Endothelial cell of umbilical vein (primary cell): ENCODE measurements at regions not wholly inside any gene's neighbourhood (a gene's known extent, or its start where the extent isn't known, plus 50 kb on each side); places are given as distances from the start of the nearest gene placed in this dataset.

Experiments
- BruUV-seq: library from RNA; stranded (reverse); fragments of 400-500 nt; replicated peaks from 2 replicates; lab custom pipeline; 2021; lab: Mats Ljungman, UMichigan
- CTCF ChIA-PET: fragments of 300-600, 350-600 bp; sonication (Branson Sonifier 250); formaldehyde crosslinking; loops from one replicate; lab custom pipeline; 2021; ENCODE audit warnings: antibody characterized with exemption, inconsistent platforms; lab: Charles Lee
- POLR2A ChIA-PET: fragments of 300-600, 350-600 bp; sonication (Branson Sonifier 250); formaldehyde crosslinking; loops from one replicate; lab custom pipeline; 2021; ENCODE audit warnings: antibody characterized with exemption, inconsistent platforms; lab: Charles Lee
- DNase-seq: peaks from one replicate; pipeline ENCODE4 v3.0.0-alpha.2; 2011; ENCODE audit warnings: low read depth, low spot score
- FAIRE-seq: peaks from 2 replicates; lab custom pipeline; 2011; peaks lifted over from hg19 to GRCh38; lab: Jason Lieb, UNC
- H2AFZ ChIP-seq: 2 replicates; pipeline ENCODE4 v1.6.0; 2012; ENCODE audit warnings: low read depth, low read length, control low read depth, inconsistent platforms
- H3K27ac ChIP-seq: 2 replicates; pipeline ENCODE4 v1.5.1; 2011; ENCODE audit warnings: low read depth, mild to moderate bottlenecking, control low read depth, low read length, moderate library complexity; ENCODE audit not compliant: insufficient read depth
- H3K27me3 ChIP-seq, 2 experiments: 2 replicates each; pipeline versions ENCODE4 v1.6.0 to v1.6.1; 2011; ENCODE audit warnings: low read length in 2 of 2, mixed read lengths in 1 of 2; ENCODE audit not compliant: control insufficient read depth in 2 of 2, insufficient read depth in 2 of 2
- H3K36me3 ChIP-seq, 2 experiments: 2 replicates in 1 of 2; 3 replicates in 1 of 2; pipeline ENCODE4 v1.5.1; 2011; ENCODE audit warnings: low read length in 2 of 2, mild to moderate bottlenecking in 1 of 2, moderate library complexity in 1 of 2; ENCODE audit not compliant: control insufficient read depth in 2 of 2, insufficient read depth in 2 of 2; ENCODE audit errors: extremely low read depth in 1 of 2
- H3K4me1 ChIP-seq: 3 replicates; pipeline ENCODE4 v1.5.1; 2011; ENCODE audit warnings: mild to moderate bottlenecking, low read length; ENCODE audit not compliant: control insufficient read depth, insufficient read depth; ENCODE audit errors: extremely low read depth
- H3K4me2 ChIP-seq: 2 replicates; pipeline ENCODE4 v1.6.1; 2011; ENCODE audit warnings: low read length, control low read depth, mixed read lengths; ENCODE audit not compliant: insufficient read depth
- H3K4me3 ChIP-seq, 3 experiments: fragments of 200-600 bp in 1 of 3; sonication (generic), shearing (Covaris generic) in 1 of 3; replicated peaks in 1 of 3; 2 replicates each; pipeline ENCODE4 v1.5.1; 2011 to 2016; ENCODE audit warnings: control low read depth in 3 of 3, low read length in 3 of 3, mild to moderate bottlenecking in 2 of 3, inconsistent platforms in 1 of 3, low read depth in 1 of 3, moderate library complexity in 1 of 3; ENCODE audit not compliant: insufficient read depth in 1 of 3
- H3K79me2 ChIP-seq: 2 replicates; pipeline ENCODE4 v1.6.0; 2012; ENCODE audit warnings: low read length, inconsistent platforms; ENCODE audit not compliant: control insufficient read depth, insufficient read depth
- H3K9ac ChIP-seq: replicated peaks from 2 replicates; pipeline ENCODE3; 2011; ENCODE audit warnings: low read length, control low read depth; ENCODE audit not compliant: insufficient read depth; ENCODE audit errors: extremely low read depth
- H3K9me1 ChIP-seq: replicated peaks from 3 replicates; pipeline ENCODE4 v1.6.0; 2011; ENCODE audit warnings: mild to moderate bottlenecking, low read length; ENCODE audit not compliant: control insufficient read depth, insufficient read depth; ENCODE audit errors: extremely low read depth
- H3K9me3 ChIP-seq: replicated peaks from 2 replicates; pipeline ENCODE4 v1.5.1; 2012; ENCODE audit warnings: low read length, inconsistent platforms; ENCODE audit not compliant: control insufficient read depth, insufficient read depth
- H4K20me1 ChIP-seq: replicated peaks from 2 replicates; pipeline ENCODE3; 2011; ENCODE audit warnings: mild to moderate bottlenecking, low read length; ENCODE audit not compliant: control insufficient read depth, insufficient read depth; ENCODE audit errors: extremely low read depth
- FOS ChIP-seq: IDR thresholded peaks from 2 replicates; pipeline ENCODE4 v1.6.1; 2011; ENCODE audit warnings: mild to moderate bottlenecking, low read length, moderate library complexity, borderline replicate concordance; ENCODE audit not compliant: insufficient read depth
- POLR2A ChIP-seq: IDR thresholded peaks from 2 replicates; pipeline ENCODE4 v1.6.1; 2012; ENCODE audit warnings: low read depth, mild to moderate bottlenecking, control low read depth, low read length
- POLR2AphosphoS5 ChIP-seq: IDR thresholded peaks from 2 replicates; pipeline ENCODE4 v1.6.1; 2012; ENCODE audit warnings: low read depth, mild to moderate bottlenecking, control low read depth, low read length, moderate library complexity; ENCODE audit not compliant: insufficient read depth
- dilution Hi-C: fragments of 300-500 bp; cut with MboI; formaldehyde crosslinking; loops from one replicate; pipeline ENCODE4 v1.15.0; 2019; ENCODE audit warnings: low sequenced_read_pairs; ENCODE audit not compliant: extremely low pct_ligation_motif_present
- intact Hi-C: fragments of 100-400 bp; cut with micrococcal nuclease; formaldehyde crosslinking; loops from one replicate; pipeline ENCODE4 v1.10.0; 2022

DNA sequence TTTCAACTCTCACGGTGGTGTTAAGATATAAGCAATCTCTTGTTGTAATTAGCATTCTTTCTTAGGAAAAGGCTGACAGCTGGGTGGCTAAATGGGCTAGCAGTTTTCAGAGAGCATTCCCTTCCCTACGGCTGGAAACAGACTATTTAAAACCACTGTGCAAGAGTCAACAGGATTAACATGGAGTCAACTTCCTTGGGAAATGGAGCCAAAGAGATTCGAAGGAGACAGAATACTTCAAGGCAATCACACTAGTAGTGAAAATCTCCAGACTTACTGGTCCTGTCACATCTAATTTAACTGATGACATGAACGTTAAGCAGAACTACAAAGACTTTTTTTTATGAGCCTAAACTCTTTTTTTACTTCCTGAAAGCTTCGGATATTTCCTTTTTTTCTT is 453.3 kb upstream of the ITGA1 start:
- no TSS peak for BruUV-seq
- Histone ChIP-seq H3K9me3 (no peaks in the 10 kb centered on the region), H2AFZ (no peak overlapping the region), H3K36me3 (no peaks in the 10 kb centered on the region), H3K27me3 (no peaks in the 10 kb centered on the region), H4K20me1 (no peaks in the 10 kb centered on the region), H3K9ac (no peak overlapping the region), H3K4me1 (no peaks in the 10 kb centered on the region), H3K4me3 (no peak overlapping the region), H3K4me2 (no peak overlapping the region), H3K27ac (no peak overlapping the region), H3K9me1 (no peaks in the 10 kb centered on the region), H3K79me2 (no peaks in the 10 kb centered on the region)
- intact Hi-C loops: no loop called here
- no peak for TF ChIP-seq FOS
- dilution Hi-C loops: no loop called here
- ChIA-PET CTCF (no interaction called here), POLR2A (no interaction called here)
- FAIRE-seq: no peak
- DNase-seq: no peak

DNA sequence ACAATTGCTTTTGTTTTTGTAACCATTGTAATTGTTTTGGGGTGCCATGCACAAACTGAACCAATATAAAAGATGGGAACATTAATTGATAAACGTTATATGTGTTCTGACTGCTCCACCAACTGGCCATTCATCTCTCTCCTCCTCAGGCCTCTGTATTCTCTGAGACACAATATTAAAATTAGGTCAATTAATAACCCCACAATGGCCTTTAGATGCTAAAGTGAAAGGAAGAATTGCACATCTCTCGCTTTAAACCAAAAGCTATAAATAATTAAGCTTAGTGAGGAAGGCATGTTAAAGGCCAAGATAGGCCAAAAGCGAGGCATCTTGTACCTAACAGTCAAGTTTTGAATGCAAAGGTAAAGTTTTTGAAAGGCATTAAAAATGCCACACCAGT is 448.4 kb upstream of the ITGA1 start:
- Histone ChIP-seq H3K4me3 (no peak overlapping the region), H3K4me2 (no peak overlapping the region), H3K27ac (no peak overlapping the region), H3K27me3 (no peaks in the 10 kb centered on the region), H3K9me1 (no peaks in the 10 kb centered on the region), H3K79me2 (no peaks in the 10 kb centered on the region), H3K9me3 (no peaks in the 10 kb centered on the region), H2AFZ (no peak overlapping the region), H3K4me1 (no peaks in the 10 kb centered on the region), H3K36me3 (no peaks in the 10 kb centered on the region), H3K9ac (no peak overlapping the region), H4K20me1 (no peaks in the 10 kb centered on the region)
- no TSS peak for BruUV-seq
- FAIRE-seq: no peak
- POLR2A ChIA-PET: no interaction called here
- intact Hi-C loops (no loop called here), dilution Hi-C loops (no loop called here)
- TF ChIP-seq POLR2A (no peak), POLR2AphosphoS5 (no peak)
- DNase-seq: no peak
- CTCF ChIA-PET: interaction anchor here (1.7 kb wide), 1 partner anchor 9 kb away, joined by 4 read pairs; no protein-coding TSS in a partner anchor
